Naive thymus-derived CD8-positive, alpha-beta T cell (primary cell): ENCODE measurements at regions not wholly inside any gene's neighbourhood (a gene's known extent, or its start where the extent isn't known, plus 50 kb on each side); places are given as distances from the start of the nearest gene placed in this dataset.
A peak's percentile ranks its signal among the peaks of the same experiment; 100 is the strongest.

Experiments
- ATAC-seq, 2 donors: fragments of 150-1000 bp; cut with Tn5 transposase in 1 of 2; sonication (Bioruptor Pico), chemical (Tn5 transposase) in 1 of 2; 1 replicate in 1 of 2; 2 replicates in 1 of 2; pipeline ENCODE4 v1.10.0; 2021; ENCODE audit warnings: mild to moderate bottlenecking in 2 of 2, moderate library complexity in 2 of 2
- POLR2A ChIA-PET: fragments of 350-600 bp; sonication (Branson Sonifier 250); formaldehyde crosslinking; loops from one replicate; lab custom pipeline; 2021; ENCODE audit warnings: antibody characterized with exemption; lab: Charles Lee
- DNase-seq, 10 donors: peaks; one replicate each; pipeline versions ENCODE4 v3.0.0 to v3.0.0-alpha.2; 2020 to 2022
- H3K27ac Mint-ChIP-seq, 10 donors: one replicate each; pipeline ENCODE4 v1.8.0; 2020 to 2022; ENCODE audit warnings: mild to moderate bottlenecking in 10 of 10, mixed read lengths in 10 of 10, moderate library complexity in 4 of 10, inconsistent platforms in 1 of 10
- H3K27me3 Mint-ChIP-seq, 5 donors: one replicate each; pipeline ENCODE4 v1.8.0; 2021 to 2022; ENCODE audit warnings: mixed read lengths in 5 of 5
- H3K36me3 Mint-ChIP-seq, 3 donors: one replicate each; pipeline ENCODE4 v1.8.0; 2020 to 2022; ENCODE audit warnings: mixed read lengths in 3 of 3, mild to moderate bottlenecking in 2 of 3, inconsistent platforms in 1 of 3
- H3K4me1 Mint-ChIP-seq, 4 donors: one replicate each; pipeline ENCODE4 v1.8.0; 2021 to 2022; ENCODE audit warnings: mixed read lengths in 4 of 4
- H3K4me3 Mint-ChIP-seq, 10 donors: one replicate each; pipeline ENCODE4 v1.8.0; 2020 to 2022; ENCODE audit warnings: mild to moderate bottlenecking in 10 of 10, mixed read lengths in 10 of 10, moderate library complexity in 6 of 10, inconsistent platforms in 1 of 10
- H3K9me3 Mint-ChIP-seq, 9 donors: one replicate each; pipeline ENCODE4 v1.8.0; 2020 to 2022; ENCODE audit warnings: mixed read lengths in 9 of 9, mild to moderate bottlenecking in 3 of 9, inconsistent platforms in 1 of 9, moderate library complexity in 1 of 9

DNA sequence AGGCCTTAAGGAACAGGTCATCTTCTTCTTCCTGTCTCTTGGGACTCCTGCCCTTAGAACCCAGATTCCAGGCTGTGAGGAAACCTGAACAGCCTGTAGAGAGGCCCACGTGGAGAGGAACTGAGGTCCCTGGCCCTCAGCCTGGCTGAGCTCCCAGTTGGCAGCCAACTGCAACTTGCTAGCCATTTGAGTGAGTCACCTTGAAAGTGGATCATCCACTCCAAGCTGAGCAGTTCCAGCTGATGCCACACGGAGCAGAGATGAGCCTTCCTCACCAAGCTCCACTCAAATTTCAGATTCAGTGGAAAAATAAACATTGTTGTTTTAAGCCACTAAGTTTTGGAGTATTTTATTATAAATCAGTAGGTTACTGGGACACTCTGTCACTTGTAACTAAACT is 392.5 kb downstream of the BCOR start:
- POLR2A ChIA-PET: interaction anchor here (1.0 kb wide), 1 partner anchor 8 kb away, joined by 3 read pairs; no protein-coding TSS in a partner anchor
- Mint-ChIP-seq H3K36me3 (peaks cover 0 to 4% (median 0%) of the 10 kb centered on the region in 3 donors), H3K4me3 (no peak overlapping the region)

GRCh38 chrX:39709364-39709763 is 388.4 kb downstream of the BCOR start:
- Mint-ChIP-seq H3K4me1 (no peaks in the 10 kb centered on the region), H3K36me3 (peaks cover 0 to 4% (median 0%) of the 10 kb centered on the region in 3 donors), H3K4me3 (no peak overlapping the region), H3K27ac (no peak overlapping the region), H3K9me3 (no peaks in the 10 kb centered on the region), H3K27me3 (no peaks in the 10 kb centered on the region)
- no peak for DNase-seq
- no peak for ATAC-seq
- POLR2A ChIA-PET: no interaction called here

More for the DNA sequence above, 392.5 kb downstream of the BCOR start:
- H3K9me3 Mint-ChIP-seq: no peaks in the 10 kb centered on the region
- ATAC-seq: no peak
- no peak for DNase-seq
- no peaks in the 10 kb centered on the region for H3K4me1 Mint-ChIP-seq
- no peaks in the 10 kb centered on the region for H3K27me3 Mint-ChIP-seq
- H3K27ac Mint-ChIP-seq: no peak overlapping the region

DNA sequence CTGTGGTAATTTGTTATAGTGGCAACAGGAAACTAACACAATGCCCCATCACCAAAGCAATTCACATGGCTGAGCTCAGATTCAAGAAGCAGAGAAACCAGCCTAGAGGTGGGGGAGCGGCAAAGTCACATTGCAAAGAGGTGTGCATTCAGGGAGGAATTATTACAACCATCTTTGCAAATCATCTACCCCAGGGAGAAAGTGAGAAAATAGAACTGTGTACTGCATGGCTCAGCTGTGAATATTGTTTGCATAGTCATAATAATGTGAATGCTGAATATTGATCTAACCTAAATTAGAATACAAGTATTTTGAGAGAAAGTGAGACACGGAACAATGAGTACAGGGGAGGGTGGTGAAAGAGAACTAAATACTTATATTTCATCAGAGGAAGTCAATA is 387.9 kb downstream of the BCOR start:
- no peak for DNase-seq
- H3K36me3 Mint-ChIP-seq: peaks cover 0 to 4% (median 0%) of the 10 kb centered on the region in 3 donors
- H3K4me3 Mint-ChIP-seq: no peak overlapping the region
- no peak overlapping the region for H3K27ac Mint-ChIP-seq
- H3K9me3 Mint-ChIP-seq: no peaks in the 10 kb centered on the region
- H3K4me1 Mint-ChIP-seq: no peaks in the 10 kb centered on the region
- POLR2A ChIA-PET: no interaction called here
- no peak for ATAC-seq
- no peaks in the 10 kb centered on the region for H3K27me3 Mint-ChIP-seq

GRCh38 chrX:39710776-39711175 is 387.0 kb downstream of the BCOR start:
- DNase-seq (no peak), ATAC-seq (no peak)
- peaks cover 0 to 4% (median 0%) of the 10 kb centered on the region in 3 donors for H3K36me3 Mint-ChIP-seq
- H3K27me3 Mint-ChIP-seq: no peaks in the 10 kb centered on the region
- POLR2A ChIA-PET: no interaction called here
- no peak overlapping the region for H3K4me3 Mint-ChIP-seq
- H3K9me3 Mint-ChIP-seq: no peaks in the 10 kb centered on the region
- H3K4me1 Mint-ChIP-seq: no peaks in the 10 kb centered on the region
- no peak overlapping the region for H3K27ac Mint-ChIP-seq

- POLR2A ChIA-PET: no interaction called here
- no peaks in the 10 kb centered on the region for H3K36me3 Mint-ChIP-seq
- no peaks in the 10 kb centered on the region for H3K27me3 Mint-ChIP-seq
- no peak for DNase-seq
- no peak for ATAC-seq
- H3K27ac Mint-ChIP-seq: peak overlapping the region in 1 of 10 donors; percentile 44
- no peaks in the 10 kb centered on the region for H3K9me3 Mint-ChIP-seq
- no peak overlapping the region for H3K4me3 Mint-ChIP-seq
- H3K4me1 Mint-ChIP-seq: no peaks in the 10 kb centered on the region
Observed at GRCh38 chrX:39714471-39714870, 383.3 kb downstream of the BCOR start.

GRCh38 chrX:39716401-39716800 is 381.4 kb downstream of the BCOR start:
- no peak overlapping the region for H3K27ac Mint-ChIP-seq
- no peaks in the 10 kb centered on the region for H3K27me3 Mint-ChIP-seq
- ATAC-seq (no peak), DNase-seq (no peak)
- no peak overlapping the region for H3K4me3 Mint-ChIP-seq
- H3K4me1 Mint-ChIP-seq: no peaks in the 10 kb centered on the region
- no peaks in the 10 kb centered on the region for H3K9me3 Mint-ChIP-seq
- POLR2A ChIA-PET: no interaction called here
- H3K36me3 Mint-ChIP-seq: no peaks in the 10 kb centered on the region

DNA sequence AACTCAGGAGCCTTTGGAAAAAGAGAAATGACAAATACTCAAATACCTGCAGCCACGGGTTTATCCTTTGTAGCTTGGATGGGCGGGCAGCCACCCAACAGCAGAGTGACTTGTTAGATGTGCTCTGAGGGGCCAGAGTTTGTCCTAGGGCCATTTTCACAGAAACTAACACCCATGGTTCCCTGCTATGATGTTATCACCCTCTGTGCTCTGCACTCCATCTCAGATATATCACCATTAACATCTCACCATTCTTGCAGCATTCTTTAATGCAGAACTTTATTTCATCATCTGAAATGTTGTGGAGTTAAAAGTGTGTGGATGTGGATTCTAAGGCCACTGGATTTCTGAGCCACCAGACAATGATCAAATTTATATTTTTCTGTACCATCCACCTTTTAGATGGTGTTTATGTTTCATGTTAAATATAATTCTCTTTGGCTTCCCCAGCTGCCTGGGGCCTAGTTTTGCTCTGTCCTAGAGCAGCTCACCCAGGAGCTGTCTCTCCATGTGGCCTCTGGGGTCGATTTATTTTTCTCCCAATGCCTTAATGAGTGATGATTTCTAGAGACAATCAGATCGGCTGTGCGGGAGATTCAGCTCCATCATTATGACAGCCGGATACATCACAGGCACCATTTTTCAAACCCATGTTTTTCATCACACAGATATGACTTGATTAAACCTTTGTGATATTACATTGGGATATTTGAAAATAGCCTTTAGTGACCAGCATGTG is 380.8 kb downstream of the BCOR start:
- Mint-ChIP-seq H3K4me1 (no peaks in the 10 kb centered on the region), H3K27me3 (no peaks in the 10 kb centered on the region), H3K36me3 (no peaks in the 10 kb centered on the region), H3K4me3 (no peak overlapping the region), H3K9me3 (no peaks in the 10 kb centered on the region), H3K27ac (no peak overlapping the region)
- POLR2A ChIA-PET: no interaction called here
- ATAC-seq: no peak
- DNase-seq: no peak

- Mint-ChIP-seq H3K9me3 (peaks cover 0 to 2% (median 0%) of the 10 kb centered on the region in 9 donors), H3K4me1 (no peaks in the 10 kb centered on the region), H3K27me3 (no peaks in the 10 kb centered on the region), H3K36me3 (no peaks in the 10 kb centered on the region), H3K4me3 (no peak overlapping the region), H3K27ac (no peak overlapping the region)
- no peak for DNase-seq
- POLR2A ChIA-PET: no interaction called here
- no peak for ATAC-seq
Observed at GRCh38 chrX:39718981-39719380, 378.8 kb downstream of the BCOR start.

- Mint-ChIP-seq H3K4me1 (peaks cover 0 to 4% (median 1%) of the 10 kb centered on the region in 4 donors), H3K9me3 (peaks cover 0 to 2% (median 0%) of the 10 kb centered on the region in 9 donors), H3K27ac (no peak overlapping the region), H3K36me3 (no peaks in the 10 kb centered on the region), H3K27me3 (no peaks in the 10 kb centered on the region), H3K4me3 (no peak overlapping the region)
- DNase-seq (no peak), ATAC-seq (no peak)
- POLR2A ChIA-PET: no interaction called here
Observed at GRCh38 chrX:39720945-39721344, 376.8 kb downstream of the BCOR start.

- Mint-ChIP-seq H3K36me3 (no peaks in the 10 kb centered on the region), H3K4me3 (peak overlapping the region in 1 of 10 donors; percentile 8), H3K27ac (no peak overlapping the region), H3K4me1 (peaks cover 0 to 4% (median 1%) of the 10 kb centered on the region in 4 donors), H3K9me3 (peaks cover 0 to 2% (median 0%) of the 10 kb centered on the region in 9 donors), H3K27me3 (no peaks in the 10 kb centered on the region)
- DNase-seq: no peak
- POLR2A ChIA-PET: no interaction called here
- no peak for ATAC-seq
Observed at GRCh38 chrX:39721566-39722279, 376.0 kb downstream of the BCOR start.

DNA sequence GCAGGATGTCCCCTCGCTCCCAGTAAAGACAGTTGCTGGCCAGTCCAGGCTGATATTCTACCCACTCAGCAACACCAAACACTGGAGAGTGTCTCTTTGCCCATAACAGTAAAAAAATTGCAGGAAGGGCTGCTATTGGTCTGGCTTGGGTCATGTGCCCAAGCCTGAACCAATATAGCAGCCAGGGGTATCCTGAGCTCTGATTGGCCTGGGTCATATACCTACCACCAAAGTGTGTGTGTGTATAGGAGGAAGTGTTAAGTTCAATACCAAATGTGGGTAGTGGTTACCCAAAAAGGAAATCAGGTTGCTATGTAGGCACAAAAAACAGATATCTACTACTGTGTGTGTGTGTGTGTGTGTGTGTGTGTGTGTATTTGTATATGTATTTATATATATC is 373.2 kb downstream of the BCOR start:
- DNase-seq (peak in 4 of 10 donors; percentile 0 to 23 (median 8)), ATAC-seq (peak; percentile 54 to 85)
- H3K27me3 Mint-ChIP-seq: no peaks in the 10 kb centered on the region
- POLR2A ChIA-PET: interaction anchor here (0.6 kb wide), 1 partner anchor 236 kb away, joined by 3 read pairs; no protein-coding TSS in a partner anchor
- no peak overlapping the region for H3K4me3 Mint-ChIP-seq
- H3K4me1 Mint-ChIP-seq: peaks cover 0 to 4% (median 1%) of the 10 kb centered on the region in 4 donors
- no peaks in the 10 kb centered on the region for H3K36me3 Mint-ChIP-seq
- H3K27ac Mint-ChIP-seq: peak overlapping the region in 1 of 10 donors; percentile 55
- peaks cover 0 to 2% (median 0%) of the 10 kb centered on the region in 9 donors for H3K9me3 Mint-ChIP-seq

DNA sequence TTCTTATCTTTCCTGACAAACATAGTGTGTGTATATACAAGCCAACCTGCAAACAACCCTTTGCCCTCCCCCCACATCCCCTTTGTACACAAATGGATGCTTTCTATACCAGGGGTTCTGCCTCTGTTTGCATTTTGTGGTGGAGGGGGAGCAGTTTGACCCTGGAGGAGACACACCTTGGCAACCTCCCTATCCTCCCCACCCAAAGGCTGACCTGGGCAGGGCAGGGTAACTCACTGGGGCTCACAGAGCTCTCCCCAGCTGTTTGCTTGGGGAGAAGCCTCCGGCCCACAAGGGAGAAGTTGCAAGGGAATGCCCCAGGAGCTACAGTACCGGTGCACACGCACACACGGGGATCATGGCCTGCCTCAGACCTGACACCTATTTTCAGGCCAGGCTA is 372.6 kb downstream of the BCOR start:
- no peaks in the 10 kb centered on the region for H3K27me3 Mint-ChIP-seq

DNA sequence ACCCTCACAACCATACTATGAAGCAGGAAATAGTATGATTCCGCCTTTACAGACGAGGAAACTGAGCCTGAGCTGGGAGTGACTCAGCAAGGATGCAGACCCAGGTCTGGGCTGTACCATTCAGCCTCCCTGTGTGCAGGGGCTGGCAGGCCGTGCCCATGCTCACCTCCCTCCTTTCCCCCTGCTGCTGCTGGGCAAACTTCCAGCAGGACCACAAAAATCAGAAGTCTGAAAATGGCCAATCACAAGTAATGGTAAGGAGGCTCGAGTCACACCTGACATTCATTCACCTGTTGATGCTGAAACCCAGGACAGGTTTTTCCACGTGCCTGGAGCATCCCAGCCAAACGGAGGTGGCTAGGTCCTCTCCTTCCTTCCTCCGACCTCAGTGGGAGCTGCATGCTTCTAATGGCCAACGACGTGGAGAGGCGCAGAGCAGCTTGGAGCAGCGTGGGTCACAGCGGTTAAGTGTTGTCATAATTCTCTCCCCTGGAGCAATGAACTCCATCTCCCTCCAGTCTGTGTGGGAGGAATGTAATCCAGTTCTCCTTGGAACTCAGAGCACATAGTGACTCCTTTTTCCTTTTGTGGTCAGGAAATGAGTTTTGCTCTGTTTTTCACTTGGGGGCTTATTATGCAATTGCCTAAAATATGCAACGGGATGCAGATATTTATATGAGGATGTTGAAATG is 371.7 kb downstream of the BCOR start:
- no peak overlapping the region for H3K4me3 Mint-ChIP-seq
- H3K36me3 Mint-ChIP-seq: no peaks in the 10 kb centered on the region
- no peaks in the 10 kb centered on the region for H3K27me3 Mint-ChIP-seq
- peaks cover 0 to 2% (median 0%) of the 10 kb centered on the region in 9 donors for H3K9me3 Mint-ChIP-seq
- DNase-seq: no peak
- POLR2A ChIA-PET: no interaction called here
- H3K27ac Mint-ChIP-seq: no peak overlapping the region
- ATAC-seq: no peak
- H3K4me1 Mint-ChIP-seq: peaks cover 2 to 9% (median 7%) of the 10 kb centered on the region in 4 donors

More for the DNA sequence above, 372.6 kb downstream of the BCOR start:
- no peaks in the 10 kb centered on the region for H3K36me3 Mint-ChIP-seq
- H3K27ac Mint-ChIP-seq: no peak overlapping the region
- no peak for DNase-seq
- no peak overlapping the region for H3K4me3 Mint-ChIP-seq
- POLR2A ChIA-PET: interaction anchor here (0.6 kb wide), 1 partner anchor 235 kb away, joined by 3 read pairs; no protein-coding TSS in a partner anchor
- no peak for ATAC-seq
- peaks cover 0 to 4% (median 1%) of the 10 kb centered on the region in 4 donors for H3K4me1 Mint-ChIP-seq
- H3K9me3 Mint-ChIP-seq: peaks cover 0 to 2% (median 0%) of the 10 kb centered on the region in 9 donors
